Fibroblast of lung (primary cell): ENCODE measurements at regions not wholly inside any gene's neighbourhood (a gene's known extent, or its start where the extent isn't known, plus 50 kb on each side); places are given as distances from the start of the nearest gene placed in this dataset.

Experiments used
- DNase-seq, 2 donors: peaks; one replicate each; pipeline versions ENCODE4 v3.0.0 to v3.0.0-alpha.2; 2010; ENCODE audit warnings: low read depth in 2 of 2
- H2AFZ ChIP-seq: 2 replicates; pipeline ENCODE4 v1.5.1; 2012; ENCODE audit warnings: low read length, control low read depth, inconsistent platforms
- H3K27ac ChIP-seq: 2 replicates; pipeline ENCODE4 v1.5.1; 2011; ENCODE audit warnings: low read length, control low read depth; ENCODE audit not compliant: insufficient read depth
- H3K27me3 ChIP-seq: 2 replicates; pipeline ENCODE4 v1.5.1; 2011; ENCODE audit warnings: mild to moderate bottlenecking, low read length; ENCODE audit not compliant: control insufficient read depth, insufficient read depth
- H3K36me3 ChIP-seq: 2 replicates; pipeline ENCODE4 v1.5.1; 2011; ENCODE audit warnings: low read length; ENCODE audit not compliant: control insufficient read depth, insufficient read depth
- H3K4me1 ChIP-seq: 2 replicates; pipeline ENCODE4 v1.5.1; 2011; ENCODE audit warnings: low read length; ENCODE audit not compliant: control insufficient read depth, insufficient read depth; ENCODE audit errors: extremely low read depth
- H3K4me2 ChIP-seq: 2 replicates; pipeline ENCODE4 v1.5.1; 2011; ENCODE audit warnings: low read length, control low read depth; ENCODE audit not compliant: insufficient read depth; ENCODE audit errors: extremely low read depth
- H3K4me3 ChIP-seq, 4 experiments: fragments of 200-600 bp in 1 of 4; sonication (generic) in 1 of 4; replicated peaks in 1 of 4; 2 replicates each; pipeline ENCODE4 v1.5.1; 2011 to 2016; ENCODE audit warnings: low read length in 4 of 4, low read depth in 3 of 4, mild to moderate bottlenecking in 3 of 4, control low read depth in 2 of 4, inconsistent platforms in 1 of 4, mixed read lengths in 1 of 4; ENCODE audit not compliant: insufficient read depth in 1 of 4; ENCODE audit errors: control extremely low read depth in 1 of 4
- H3K79me2 ChIP-seq: 2 replicates; pipeline ENCODE4 v1.5.1; 2012; ENCODE audit warnings: mild to moderate bottlenecking, low read length, inconsistent platforms; ENCODE audit not compliant: control insufficient read depth, insufficient read depth
- H3K9ac ChIP-seq: 2 replicates; pipeline ENCODE4 v1.5.1; 2011; ENCODE audit warnings: mild to moderate bottlenecking, low read length, control low read depth; ENCODE audit not compliant: insufficient read depth
- H3K9me3 ChIP-seq: 2 replicates; pipeline ENCODE4 v1.5.1; 2012; ENCODE audit warnings: low read depth, low read length; ENCODE audit not compliant: control insufficient read depth, insufficient read depth
- H4K20me1 ChIP-seq: 2 replicates; pipeline ENCODE4 v1.5.1; 2011; ENCODE audit warnings: low read length; ENCODE audit not compliant: control insufficient read depth, insufficient read depth; ENCODE audit errors: extremely low read depth
- CTCF ChIP-seq, 2 donors: IDR thresholded peaks in 1 of 2; conservative IDR thresholded peaks in 1 of 2; 1 replicate in 1 of 2; 2 replicates in 1 of 2; pipeline ENCODE4 v1.5.1; 2011 to 2012; ENCODE audit warnings: low read length in 2 of 2, control low read depth in 1 of 2, inconsistent platforms in 1 of 2, low read depth in 1 of 2, mild to moderate bottlenecking in 1 of 2
- EZH2 ChIP-seq: IDR thresholded peaks from 2 replicates; pipeline ENCODE4 v1.5.1; 2012; ENCODE audit warnings: low read length, control low read depth, mild to moderate bottlenecking; ENCODE audit errors: missing control alignments

GRCh38 chr7:52360541-52360940 lies 674.9 kb upstream of the POM121L12 start:
- Histone ChIP-seq H3K4me3 (no peak overlapping the region), H3K4me1 (no peaks in the 10 kb centered on the region), H3K27me3 (no peaks in the 10 kb centered on the region), H3K79me2 (no peaks in the 10 kb centered on the region), H3K4me2 (no peak overlapping the region), H3K27ac (no peak overlapping the region), H4K20me1 (no peaks in the 10 kb centered on the region), H2AFZ (no peak overlapping the region), H3K9me3 (no peaks in the 10 kb centered on the region), H3K9ac (no peak overlapping the region), H3K36me3 (no peaks in the 10 kb centered on the region)
- no peak for DNase-seq
- TF ChIP-seq EZH2: no peak
- no peak for TF ChIP-seq CTCF (conservative IDR thresholded peaks at IDR 0.05 in 1 of 2, IDR thresholded peaks at IDR 0.05 in 1 of 2; ENCODE audit: low read depth in 1 of 2, low read length in 2 of 2)

- Histone ChIP-seq H3K27ac (no peak overlapping the region), H3K27me3 (no peaks in the 10 kb centered on the region), H3K4me1 (no peaks in the 10 kb centered on the region), H3K9ac (no peak overlapping the region), H3K4me2 (no peak overlapping the region), H3K36me3 (no peaks in the 10 kb centered on the region), H3K79me2 (no peaks in the 10 kb centered on the region), H2AFZ (no peak overlapping the region), H3K9me3 (no peaks in the 10 kb centered on the region), H4K20me1 (no peaks in the 10 kb centered on the region), H3K4me3 (no peak overlapping the region)
- DNase-seq: no peak
- no peak for TF ChIP-seq EZH2
- TF ChIP-seq CTCF (conservative IDR thresholded peaks at IDR 0.05 in 1 of 2, IDR thresholded peaks at IDR 0.05 in 1 of 2; ENCODE audit: low read depth in 1 of 2, low read length in 2 of 2): no peak
Measured at GRCh38 chr7:52355053-52355452, 680.4 kb upstream of the POM121L12 start.

GRCh38 chr7:52352013-52352981 lies 683.1 kb upstream of the POM121L12 start:
- Histone ChIP-seq H3K79me2 (no peaks in the 10 kb centered on the region), H3K36me3 (no peaks in the 10 kb centered on the region), H2AFZ (no peak overlapping the region), H3K9ac (no peak overlapping the region), H4K20me1 (no peaks in the 10 kb centered on the region), H3K4me3 (no peak overlapping the region), H3K27me3 (no peaks in the 10 kb centered on the region), H3K4me2 (no peak overlapping the region), H3K27ac (no peak overlapping the region), H3K9me3 (no peaks in the 10 kb centered on the region), H3K4me1 (no peaks in the 10 kb centered on the region)
- DNase-seq: no peak
- TF ChIP-seq EZH2 (no peak), CTCF (conservative IDR thresholded peaks at IDR 0.05 in 1 of 2, IDR thresholded peaks at IDR 0.05 in 1 of 2; ENCODE audit: low read depth in 1 of 2, low read length in 2 of 2) (no peak)
